B cell (primary cell): ENCODE measurements at regions not wholly inside any gene's neighbourhood (a gene's known extent, or its start where the extent isn't known, plus 50 kb on each side); places are given as distances from the start of the nearest gene placed in this dataset.

Experiments used
- EZH2 ChIP-seq: IDR thresholded peaks from 2 replicates; pipeline ENCODE4 v1.6.1; 2012; ENCODE audit warnings: borderline replicate concordance, low read depth, mild to moderate bottlenecking, moderate library complexity, low read length; ENCODE audit not compliant: insufficient read depth, poor library complexity, severe bottlenecking
- TF ChIP-seq, protein P1 (sequence below): fragments of 200-600 bp; IDR thresholded peaks from one replicate; pipeline ENCODE4 v1.8.0; 2022; ENCODE audit warnings: antibody characterized with exemption, mild to moderate bottlenecking

DNA sequence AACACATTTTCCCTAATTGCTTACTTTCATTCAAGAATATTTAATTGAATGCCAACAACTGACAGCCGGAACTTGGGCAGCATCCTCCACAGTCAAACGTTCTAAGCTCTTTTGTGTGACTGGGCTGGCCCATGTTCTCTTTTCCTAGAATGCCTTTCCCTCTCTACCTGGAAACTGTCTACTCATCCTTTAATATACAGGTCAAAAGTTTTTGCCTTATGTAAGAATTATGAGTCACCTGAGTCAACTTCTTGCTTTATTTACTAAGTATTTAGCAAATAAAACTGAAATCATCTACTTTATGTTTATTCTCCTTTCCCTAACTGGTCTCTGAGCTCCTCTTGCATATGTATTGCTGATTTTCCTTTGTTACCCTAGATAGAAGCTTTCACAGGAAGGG, 172.2 kb downstream of the CHRM3 start:
- no peak for TF ChIP-seq EZH2
- TF ChIP-seq, protein P1, sequence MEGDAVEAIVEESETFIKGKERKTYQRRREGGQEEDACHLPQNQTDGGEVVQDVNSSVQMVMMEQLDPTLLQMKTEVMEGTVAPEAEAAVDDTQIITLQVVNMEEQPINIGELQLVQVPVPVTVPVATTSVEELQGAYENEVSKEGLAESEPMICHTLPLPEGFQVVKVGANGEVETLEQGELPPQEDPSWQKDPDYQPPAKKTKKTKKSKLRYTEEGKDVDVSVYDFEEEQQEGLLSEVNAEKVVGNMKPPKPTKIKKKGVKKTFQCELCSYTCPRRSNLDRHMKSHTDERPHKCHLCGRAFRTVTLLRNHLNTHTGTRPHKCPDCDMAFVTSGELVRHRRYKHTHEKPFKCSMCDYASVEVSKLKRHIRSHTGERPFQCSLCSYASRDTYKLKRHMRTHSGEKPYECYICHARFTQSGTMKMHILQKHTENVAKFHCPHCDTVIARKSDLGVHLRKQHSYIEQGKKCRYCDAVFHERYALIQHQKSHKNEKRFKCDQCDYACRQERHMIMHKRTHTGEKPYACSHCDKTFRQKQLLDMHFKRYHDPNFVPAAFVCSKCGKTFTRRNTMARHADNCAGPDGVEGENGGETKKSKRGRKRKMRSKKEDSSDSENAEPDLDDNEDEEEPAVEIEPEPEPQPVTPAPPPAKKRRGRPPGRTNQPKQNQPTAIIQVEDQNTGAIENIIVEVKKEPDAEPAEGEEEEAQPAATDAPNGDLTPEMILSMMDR: no peak
